H1 (cell line): ENCODE measurements at regions not wholly inside any gene's neighbourhood (a gene's known extent, or its start where the extent isn't known, plus 50 kb on each side); places are given as distances from the start of the nearest gene placed in this dataset.

Experiments used
- BRCA1 ChIP-seq: IDR thresholded peaks from 2 replicates; pipeline ENCODE4 v1.6.1; 2012; ENCODE audit warnings: low read depth, low read length, improper control_type of control experiment
- CHD2 ChIP-seq: IDR thresholded peaks from 2 replicates; pipeline ENCODE4 v1.6.1; 2012; ENCODE audit warnings: low read length, improper control_type of control experiment
- CHD7 ChIP-seq: fragments of 300-600 bp; sonication (generic); IDR thresholded peaks from 2 replicates; pipeline ENCODE4 v1.7.1; 2012; ENCODE audit warnings: low read length, moderate library complexity, mild to moderate bottlenecking, inconsistent platforms; ENCODE audit not compliant: insufficient replicate concordance
- CTCF ChIP-seq, 3 experiments: IDR thresholded peaks; 1 replicate in 2 of 3; 2 replicates in 1 of 3; pipeline versions ENCODE4 v1.5.1 to v1.6.1; 2011; ENCODE audit warnings: low read length in 3 of 3, mild to moderate bottlenecking in 3 of 3, inconsistent platforms in 2 of 3, low read depth in 1 of 3, moderate library complexity in 1 of 3; ENCODE audit not compliant: insufficient read depth in 1 of 3; ENCODE audit errors: control extremely low read depth in 1 of 3
- PHF8 ChIP-seq: fragments of 200-600 bp; sonication (generic); conservative IDR thresholded peaks from 2 replicates; pipeline ENCODE4 v1.7.1; 2012; ENCODE audit warnings: low read depth, mild to moderate bottlenecking, inconsistent platforms, low read length, moderate library complexity
- POLR2A ChIP-seq, 2 experiments: IDR thresholded peaks; 1 replicate in 1 of 2; 2 replicates in 1 of 2; pipeline ENCODE4 v1.6.1; 2011; ENCODE audit warnings: low read depth in 2 of 2, low read length in 2 of 2, mild to moderate bottlenecking in 2 of 2; ENCODE audit errors: control extremely low read depth in 1 of 2
- TAF1 ChIP-seq: IDR thresholded peaks from 2 replicates; pipeline ENCODE4 v1.6.1; 2011; ENCODE audit warnings: mild to moderate bottlenecking, low read depth, low read length

GRCh38 chr5:118070041-118070440, 918.3 kb downstream of the DTWD2 start:
- TF ChIP-seq CHD2 (no peak), BRCA1 (no peak), POLR2A (IDR thresholded peaks at IDR 0.05; ENCODE audit: control extremely low read depth in 1 of 2, low read depth in 2 of 2, low read length in 2 of 2) (no peak), PHF8 (no peak), TAF1 (no peak), CTCF (IDR thresholded peaks at IDR 0.05; ENCODE audit: control extremely low read depth in 1 of 3, insufficient read depth in 1 of 3, low read depth in 1 of 3, low read length in 3 of 3) (no peak), CHD7 (no peak)
